ENCODE measurements at regions not wholly inside any gene's neighbourhood (a gene's known extent, or its start where the extent isn't known, plus 50 kb on each side); places are given as distances from the start of the nearest gene placed in this dataset.

- TF ChIP-seq POLR2A (IDR thresholded peaks at IDR 0.05): no peak
- no peak for TF ChIP-seq CTCF (IDR thresholded peaks at IDR 0.05)
These were observed 529.4 kb upstream of the POT1 start for GRCh38 chr7:125459038-125459437.

Data from adrenal gland (tissue), 5 donors.